Transverse colon (tissue), 4 donors: ENCODE measurements at regions not wholly inside any gene's neighbourhood (a gene's known extent, or its start where the extent isn't known, plus 50 kb on each side); places are given as distances from the start of the nearest gene placed in this dataset.

Source experiments
- DNase-seq: peaks from one replicate; pipeline ENCODE4 v3.0.0-alpha.2; 2019
- H3K27ac ChIP-seq, 4 donors: fragments of 200-600 bp; sonication (generic); 2 replicates each; pipeline ENCODE4 v1.5.1; 2016 to 2018; ENCODE audit warnings: inconsistent platforms in 4 of 4
- H3K27me3 ChIP-seq: fragments of 200-600 bp; sonication (generic); 2 replicates; pipeline ENCODE4 v1.5.1; 2017; ENCODE audit warnings: inconsistent platforms
- H3K36me3 ChIP-seq, 4 donors: fragments of 200-600 bp; sonication (generic); 2 replicates each; pipeline ENCODE4 v1.5.1; 2017 to 2019; ENCODE audit warnings: inconsistent platforms in 4 of 4
- H3K4me1 ChIP-seq, 4 donors: fragments of 200-600 bp; sonication (generic); 2 replicates each; pipeline ENCODE4 v1.5.1; 2017 to 2020; ENCODE audit warnings: inconsistent platforms in 4 of 4
- H3K4me3 ChIP-seq, 4 donors: fragments of 200-600 bp; sonication (generic); 1 replicate in 1 of 4; 2 replicates in 3 of 4; pipeline versions ENCODE4 v1.5.1 to v1.6.1; 2017 to 2019; ENCODE audit warnings: inconsistent platforms in 4 of 4
- H3K9me3 ChIP-seq, 2 donors: fragments of 200-600 bp; sonication (generic); 2 replicates each; pipeline ENCODE4 v1.5.1; 2017 to 2019; ENCODE audit warnings: inconsistent platforms in 2 of 2
- CTCF ChIP-seq, 5 experiments: fragments of 200-600 bp in 3 of 5; fragments of 450-650 bp in 2 of 5; sonication (generic) in 3 of 5; IDR thresholded peaks; 1 replicate in 2 of 5; 2 replicates in 3 of 5; pipeline ENCODE4 v1.5.1; 2016 to 2017; ENCODE audit warnings: antibody characterized with exemption in 5 of 5, inconsistent platforms in 3 of 5, mild to moderate bottlenecking in 2 of 5, moderate library complexity in 1 of 5
- EP300 ChIP-seq: sonication (generic); formaldehyde crosslinking; IDR thresholded peaks from one replicate; pipeline ENCODE4 v1.6.1; 2017; ENCODE audit warnings: antibody characterized with exemption, low read depth
- POLR2A ChIP-seq: fragments of 450-650 bp; IDR thresholded peaks from one replicate; pipeline ENCODE4 v1.6.1; 2016; ENCODE audit warnings: antibody characterized with exemption, mild to moderate bottlenecking, moderate library complexity
- POLR2AphosphoS5 ChIP-seq, 3 donors: sonication (generic); formaldehyde crosslinking; IDR thresholded peaks; one replicate each; pipeline ENCODE4 v1.6.1; 2016; ENCODE audit warnings: antibody characterized with exemption in 3 of 3
- WGBS, 2 donors: methylation state at CpG; one replicate each; pipeline ENCODE4 v1.1.5; 2018; ENCODE audit warnings: low coverage in 1 of 2; 5-methylcytosine and 5-hydroxymethylcytosine counted together
- in situ Hi-C, 4 donors: fragments of 200-750 bp; cut with MboI; loops; one replicate each; pipeline versions ENCODE4 v1.15.0 to v1.15.1; 2017; ENCODE audit warnings: low sequenced_read_pairs in 3 of 4, low pct_ligation_motif_present in 1 of 4, low pct_unique_long_range_greater_than_20kb in 1 of 4
- intact Hi-C: fragments of 100-400 bp; cut with DNase I; formaldehyde crosslinking; loops from one replicate; pipeline ENCODE4 v1.15.1; 2023; ENCODE audit warnings: low total_unique reads

DNA sequence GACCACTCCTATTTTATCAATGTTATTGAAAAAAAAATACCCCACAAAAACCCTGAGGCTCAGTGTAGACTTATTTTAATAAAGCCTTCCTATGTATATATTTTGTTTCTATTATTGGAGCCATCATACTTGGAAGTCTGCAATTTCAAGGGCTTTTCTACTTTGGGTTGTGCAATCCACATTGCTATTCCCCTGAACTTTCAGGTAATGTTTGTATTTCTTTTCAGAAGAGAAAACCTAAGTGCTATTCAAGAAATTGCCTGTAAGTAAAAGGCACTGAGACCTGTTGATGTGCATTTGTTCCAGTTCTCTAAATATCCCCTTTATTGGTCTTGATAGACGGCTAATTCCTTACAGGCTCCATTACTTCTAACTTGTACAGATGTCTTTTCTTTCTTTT, 280.7 kb upstream of the RAG2 start:
- no peaks in the 10 kb centered on the region for H3K9me3 ChIP-seq
- no peak overlapping the region for H3K4me3 ChIP-seq
- no peaks in the 10 kb centered on the region for H3K4me1 ChIP-seq
- no peak overlapping the region for H3K27ac ChIP-seq
- in situ Hi-C loops, result loop anchor here in 1 of 4 donors (10.0 kb wide), 1 partner anchor 56 kb away; no protein-coding TSS in a partner anchor
- DNase-seq, result no peak
- intact Hi-C loops, result no loop called here
- 86 to 90% methylated on average over 1 of the region's 1 CpG for WGBS, 2 donors
- no peaks in the 10 kb centered on the region for H3K27me3 ChIP-seq
- no peaks in the 10 kb centered on the region for H3K36me3 ChIP-seq
- TF ChIP-seq POLR2AphosphoS5 (IDR thresholded peaks at IDR 0.05), result no peak

GRCh38 chr11:36877149-36877548, 279.1 kb upstream of the RAG2 start:
- Histone ChIP-seq H3K9me3 (no peaks in the 10 kb centered on the region), H3K4me3 (no peak overlapping the region), H3K27me3 (no peaks in the 10 kb centered on the region), H3K4me1 (no peaks in the 10 kb centered on the region), H3K36me3 (no peaks in the 10 kb centered on the region), H3K27ac (no peak overlapping the region)
- in situ Hi-C loops (loop anchor here in 1 of 4 donors (10.0 kb wide), 1 partner anchor 58 kb away; no protein-coding TSS in a partner anchor), intact Hi-C loops (no loop called here)
- DNase-seq, result no peak
- no peak for TF ChIP-seq EP300
- TF ChIP-seq POLR2AphosphoS5 (IDR thresholded peaks at IDR 0.05), result no peak

GRCh38 chr11:36876266-36876665, 278.2 kb upstream of the RAG2 start:
- no peaks in the 10 kb centered on the region for H3K27me3 ChIP-seq
- no peaks in the 10 kb centered on the region for H3K9me3 ChIP-seq
- no peaks in the 10 kb centered on the region for H3K36me3 ChIP-seq
- H3K27ac ChIP-seq, result no peak overlapping the region
- in situ Hi-C loops, result loop anchor here in 1 of 4 donors (10.0 kb wide), 1 partner anchor 59 kb away; no protein-coding TSS in a partner anchor
- H3K4me1 ChIP-seq, result no peaks in the 10 kb centered on the region
- H3K4me3 ChIP-seq, result no peak overlapping the region
- intact Hi-C loops, result no loop called here
- DNase-seq, result no peak
- 12 to 31% methylated on average over 1 of the region's 1 CpG for WGBS, 2 donors
- TF ChIP-seq EP300 (no peak), POLR2AphosphoS5 (IDR thresholded peaks at IDR 0.05) (no peak), POLR2A (no peak), CTCF (IDR thresholded peaks at IDR 0.05) (no peak)

GRCh38 chr11:36874291-36874690, 276.3 kb upstream of the RAG2 start:
- H3K36me3 ChIP-seq, result no peaks in the 10 kb centered on the region
- H3K9me3 ChIP-seq, result no peaks in the 10 kb centered on the region
- no peaks in the 10 kb centered on the region for H3K4me1 ChIP-seq
- H3K27me3 ChIP-seq, result no peaks in the 10 kb centered on the region
- in situ Hi-C loops (loop anchor here in 1 of 4 donors (10.0 kb wide), 1 partner anchor 61 kb away; no protein-coding TSS in a partner anchor), intact Hi-C loops (no loop called here)
- no peak for DNase-seq
- TF ChIP-seq EP300 (no peak), POLR2AphosphoS5 (IDR thresholded peaks at IDR 0.05) (no peak), POLR2A (no peak), CTCF (IDR thresholded peaks at IDR 0.05) (no peak)
- no peak overlapping the region for H3K27ac ChIP-seq
- no peak overlapping the region for H3K4me3 ChIP-seq
- 40 to 45% methylated on average over 4 of the region's 4 CpGs for WGBS, 2 donors

DNA sequence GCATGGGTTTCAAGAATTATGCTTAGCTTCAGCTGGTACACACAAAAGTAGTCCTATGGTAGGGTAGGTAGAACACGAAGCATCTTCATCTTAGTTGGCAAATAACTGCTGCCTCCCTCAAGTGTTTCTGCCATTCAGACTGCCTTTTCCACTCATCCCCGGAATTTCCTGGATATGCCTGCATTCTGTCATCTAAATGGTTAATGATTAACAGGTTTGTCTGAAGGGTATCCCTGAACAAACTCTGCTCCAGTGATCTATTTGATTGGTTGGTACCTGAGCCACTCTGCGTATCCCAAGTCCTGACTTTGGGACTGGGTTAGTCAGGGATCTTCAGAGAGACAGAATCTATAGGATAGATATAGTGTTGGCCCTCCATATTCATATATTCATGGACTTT, 272.3 kb upstream of the RAG2 start:
- TF ChIP-seq CTCF (IDR thresholded peaks at IDR 0.05), result no peak
- TF ChIP-seq POLR2A, result no peak
- TF ChIP-seq EP300, result no peak
- no peak for TF ChIP-seq POLR2AphosphoS5 (IDR thresholded peaks at IDR 0.05)
- DNase-seq, result no peak
- H3K36me3 ChIP-seq, result no peaks in the 10 kb centered on the region
- H3K4me1 ChIP-seq, result no peaks in the 10 kb centered on the region
- intact Hi-C loops (no loop called here), in situ Hi-C loops (loop anchor here in 1 of 4 donors (10.0 kb wide), 1 partner anchor 64 kb away; no protein-coding TSS in a partner anchor)
- no peaks in the 10 kb centered on the region for H3K9me3 ChIP-seq
- no peaks in the 10 kb centered on the region for H3K27me3 ChIP-seq
- 50 to 62% methylated on average over 1 to 3 of the region's 3 CpGs for WGBS, 2 donors
- H3K27ac ChIP-seq, result no peak overlapping the region
- no peak overlapping the region for H3K4me3 ChIP-seq
